Urothelium cell line (cell line): ENCODE measurements at regions not wholly inside any gene's neighbourhood (a gene's known extent, or its start where the extent isn't known, plus 50 kb on each side); places are given as distances from the start of the nearest gene placed in this dataset.
A peak's percentile ranks its signal among the peaks of the same experiment; 100 is the strongest.

Experiments
- DNase-seq: peaks from one replicate; pipeline ENCODE4 v3.0.0; 2011; ENCODE audit warnings: low spot score, mixed read lengths
- FAIRE-seq: peaks from 2 replicates; lab custom pipeline; 2011; peaks lifted over from hg19 to GRCh38; lab: Jason Lieb, UNC

GRCh38 chr12:46908936-46909635 lies 83.3 kb upstream of the SLC38A4 start:
- DNase-seq (no peak), FAIRE-seq (no peak)

GRCh38 chr12:46910830-46911229 lies 85.0 kb upstream of the SLC38A4 start:
- DNase-seq (no peak), FAIRE-seq (no peak)

- no peak for DNase-seq
- no peak for FAIRE-seq
Observed at GRCh38 chr12:46914336-46914735, 88.5 kb upstream of the SLC38A4 start.

- FAIRE-seq (no peak), DNase-seq (peak; percentile 32)
Observed at GRCh38 chr12:46915082-46915481, 89.3 kb upstream of the SLC38A4 start.

GRCh38 chr12:46915836-46916235 lies 90.0 kb upstream of the SLC38A4 start:
- no peak for FAIRE-seq
- no peak for DNase-seq

GRCh38 chr12:46916796-46917419 lies 91.1 kb upstream of the SLC38A4 start:
- DNase-seq (no peak), FAIRE-seq (no peak)

- DNase-seq (no peak), FAIRE-seq (no peak)
Observed at GRCh38 chr12:46917821-46918220, 92.0 kb upstream of the SLC38A4 start.

GRCh38 chr12:46918631-46919030 lies 92.8 kb upstream of the SLC38A4 start:
- no peak for DNase-seq
- no peak for FAIRE-seq

- DNase-seq, result no peak
- FAIRE-seq, result no peak
Observed at GRCh38 chr12:46919666-46920400, 94.0 kb upstream of the SLC38A4 start.

- DNase-seq (no peak), FAIRE-seq (no peak)
Observed at GRCh38 chr12:46920499-46920898, 94.7 kb upstream of the SLC38A4 start.

GRCh38 chr12:46921048-46921763 lies 95.4 kb upstream of the SLC38A4 start:
- no peak for FAIRE-seq
- peak; percentile 40 for DNase-seq

GRCh38 chr12:46921764-46922133 lies 96.0 kb upstream of the SLC38A4 start:
- DNase-seq, result no peak

GRCh38 chr12:46926526-46926925 lies 100.7 kb upstream of the SLC38A4 start:
- FAIRE-seq (no peak), DNase-seq (no peak)

More at GRCh38 chr12:46921764-46922133, 96.0 kb upstream of the SLC38A4 start:
- no peak for FAIRE-seq

- FAIRE-seq (no peak), DNase-seq (no peak)
Observed at GRCh38 chr12:46930101-46930500, 104.3 kb upstream of the SLC38A4 start.

- FAIRE-seq (no peak), DNase-seq (peak; percentile 38)
Observed at GRCh38 chr12:46933947-46934346, 108.2 kb upstream of the SLC38A4 start.

- DNase-seq, result no peak
- no peak for FAIRE-seq
Observed at GRCh38 chr12:46934374-46935111, 108.7 kb upstream of the SLC38A4 start.

GRCh38 chr12:46935271-46935847 lies 109.6 kb upstream of the SLC38A4 start:
- no peak for DNase-seq
- FAIRE-seq, result no peak

GRCh38 chr12:46936042-46936441 lies 110.2 kb upstream of the SLC38A4 start:
- DNase-seq (no peak), FAIRE-seq (no peak)

- DNase-seq, result no peak
- no peak for FAIRE-seq
Observed at GRCh38 chr12:46938071-46938678, 112.4 kb upstream of the SLC38A4 start.

- no peak for DNase-seq
- no peak for FAIRE-seq
Observed at GRCh38 chr12:46941981-46942380, 116.2 kb upstream of the SLC38A4 start.
